GM18867 (cell line): ENCODE measurements at regions not wholly inside any gene's neighbourhood (a gene's known extent, or its start where the extent isn't known, plus 50 kb on each side); places are given as distances from the start of the nearest gene placed in this dataset.

Source experiments
- ATAC-seq: cut with Tn5 transposase; IDR thresholded peaks from one replicate; pipeline ENCODE4 v1.9.1; 2021; ENCODE audit warnings: mild to moderate bottlenecking, moderate library complexity; ENCODE audit not compliant: unreplicated experiment

GRCh38 chr14:46306267-46306666 lies 345.3 kb downstream of the RPL10L start:
- ATAC-seq, result no peak

- ATAC-seq, result no peak
Observed at GRCh38 chr14:46300765-46301164, 350.8 kb downstream of the RPL10L start.

- ATAC-seq, result no peak
Observed at GRCh38 chr14:46290706-46291105, 360.9 kb downstream of the RPL10L start.

GRCh38 chr14:46279776-46280175 lies 371.8 kb downstream of the RPL10L start:
- ATAC-seq, result no peak

GRCh38 chr14:46279327-46279726 lies 372.3 kb downstream of the RPL10L start:
- ATAC-seq, result no peak

- no peak for ATAC-seq
Observed at GRCh38 chr14:46259536-46259935, 392.0 kb downstream of the RPL10L start.

- no peak for ATAC-seq
Observed at GRCh38 chr14:46256381-46256780, 395.2 kb downstream of the RPL10L start.

GRCh38 chr14:46250113-46250703 lies 401.4 kb downstream of the RPL10L start:
- no peak for ATAC-seq

- no peak for ATAC-seq
Observed at GRCh38 chr14:46248001-46248630, 403.5 kb downstream of the RPL10L start.

GRCh38 chr14:46245276-46245675 lies 406.3 kb downstream of the RPL10L start:
- no peak for ATAC-seq

- ATAC-seq, result no peak
Observed at GRCh38 chr14:46233786-46234185, 417.8 kb downstream of the RPL10L start.

- no peak for ATAC-seq
Observed at GRCh38 chr14:46230540-46230939, 421.0 kb downstream of the RPL10L start.

- ATAC-seq, result no peak
Observed at GRCh38 chr14:46215801-46216200, 435.8 kb downstream of the RPL10L start.

- no peak for ATAC-seq
Observed at GRCh38 chr14:46198676-46199075, 452.9 kb downstream of the RPL10L start.

GRCh38 chr14:46197856-46198255 lies 453.7 kb downstream of the RPL10L start:
- no peak for ATAC-seq
